ENCODE measurements at regions not wholly inside any gene's neighbourhood (a gene's known extent, or its start where the extent isn't known, plus 50 kb on each side); places are given as distances from the start of the nearest gene placed in this dataset.

DNA sequence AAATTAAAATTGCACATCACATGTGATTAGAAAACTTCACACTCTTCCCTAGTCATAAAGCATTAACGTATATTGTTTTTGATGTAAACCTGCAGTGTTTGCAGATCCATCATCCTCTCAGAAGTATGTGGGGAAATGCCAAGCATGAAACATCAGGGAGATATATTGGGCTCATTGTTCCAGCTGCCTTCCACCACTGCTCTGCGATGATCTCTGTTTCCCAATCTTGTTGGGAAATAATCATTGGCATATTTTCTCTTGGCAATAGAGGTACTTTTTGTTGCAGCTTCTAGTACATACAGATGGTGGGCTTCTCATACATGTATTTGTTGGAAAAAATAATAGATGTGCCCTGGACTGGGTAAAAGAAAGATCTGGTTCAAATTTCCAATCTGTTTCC is 466.3 kb upstream of the HS3ST1 start:
- Histone ChIP-seq H3K4me1 (ENCODE audit: insufficient read depth, low read length, poor library complexity, severe bottlenecking) (no peaks in the 10 kb centered on the region), H3K9me3 (ENCODE audit: low read depth, low read length, poor library complexity, severe bottlenecking) (peaks cover 14% of the 10 kb centered on the region), H3K27ac (ENCODE audit: low read depth, low read length, poor library complexity, severe bottlenecking) (no peak overlapping the region), H3K4me3 (ENCODE audit: low read depth, low read length, poor library complexity, severe bottlenecking) (no peak overlapping the region), H3K36me3 (ENCODE audit: insufficient read depth, low read length, poor library complexity, severe bottlenecking) (no peaks in the 10 kb centered on the region), H3K27me3 (replicated peaks; ENCODE audit: insufficient read depth, low read depth, low read length, poor library complexity) (no peaks in the 10 kb centered on the region)
- BruUV-seq (replicated peaks), result no TSS peak
- intact Hi-C loops (cut with micrococcal nuclease; ENCODE audit: unreplicated experiment), result no loop called here
- POLR2A ChIA-PET (ENCODE audit: low non-redundant PET), result no interaction called here
- CTCF ChIA-PET, result no interaction called here
- TF ChIP-seq, protein P1, sequence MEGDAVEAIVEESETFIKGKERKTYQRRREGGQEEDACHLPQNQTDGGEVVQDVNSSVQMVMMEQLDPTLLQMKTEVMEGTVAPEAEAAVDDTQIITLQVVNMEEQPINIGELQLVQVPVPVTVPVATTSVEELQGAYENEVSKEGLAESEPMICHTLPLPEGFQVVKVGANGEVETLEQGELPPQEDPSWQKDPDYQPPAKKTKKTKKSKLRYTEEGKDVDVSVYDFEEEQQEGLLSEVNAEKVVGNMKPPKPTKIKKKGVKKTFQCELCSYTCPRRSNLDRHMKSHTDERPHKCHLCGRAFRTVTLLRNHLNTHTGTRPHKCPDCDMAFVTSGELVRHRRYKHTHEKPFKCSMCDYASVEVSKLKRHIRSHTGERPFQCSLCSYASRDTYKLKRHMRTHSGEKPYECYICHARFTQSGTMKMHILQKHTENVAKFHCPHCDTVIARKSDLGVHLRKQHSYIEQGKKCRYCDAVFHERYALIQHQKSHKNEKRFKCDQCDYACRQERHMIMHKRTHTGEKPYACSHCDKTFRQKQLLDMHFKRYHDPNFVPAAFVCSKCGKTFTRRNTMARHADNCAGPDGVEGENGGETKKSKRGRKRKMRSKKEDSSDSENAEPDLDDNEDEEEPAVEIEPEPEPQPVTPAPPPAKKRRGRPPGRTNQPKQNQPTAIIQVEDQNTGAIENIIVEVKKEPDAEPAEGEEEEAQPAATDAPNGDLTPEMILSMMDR (conservative IDR thresholded peaks at IDR 0.05; ENCODE audit: low read depth, low read length), result no peak
- TF ChIP-seq EZH2 (IDR thresholded peaks at IDR 0.05; ENCODE audit: borderline replicate concordance, low read depth, low read length, poor library complexity, severe bottlenecking), result no peak
- no peak for DNase-seq (ENCODE audit: low spot score)

GRCh38 chr4:11894221-11894620 is 465.5 kb upstream of the HS3ST1 start:
- intact Hi-C loops (cut with micrococcal nuclease; ENCODE audit: unreplicated experiment), result no loop called here
- CTCF ChIA-PET, result no interaction called here
- H3K4me3 ChIP-seq (ENCODE audit: low read depth, low read length, poor library complexity, severe bottlenecking), result no peak overlapping the region
- no peak overlapping the region for H3K27ac ChIP-seq (ENCODE audit: low read depth, low read length, poor library complexity, severe bottlenecking)
- no TSS peak for BruUV-seq (replicated peaks)
- no peak for DNase-seq (ENCODE audit: low spot score)
- H3K9me3 ChIP-seq (ENCODE audit: low read depth, low read length, poor library complexity, severe bottlenecking), result peaks cover 17% of the 10 kb centered on the region
- H3K27me3 ChIP-seq (replicated peaks; ENCODE audit: insufficient read depth, low read depth, low read length, poor library complexity), result no peaks in the 10 kb centered on the region
- TF ChIP-seq, protein P1 (conservative IDR thresholded peaks at IDR 0.05; ENCODE audit: low read depth, low read length), result no peak
- no peak for TF ChIP-seq EZH2 (IDR thresholded peaks at IDR 0.05; ENCODE audit: borderline replicate concordance, low read depth, low read length, poor library complexity, severe bottlenecking)
- no peaks in the 10 kb centered on the region for H3K4me1 ChIP-seq (ENCODE audit: insufficient read depth, low read length, poor library complexity, severe bottlenecking)
- H3K36me3 ChIP-seq (ENCODE audit: insufficient read depth, low read length, poor library complexity, severe bottlenecking), result no peaks in the 10 kb centered on the region
- POLR2A ChIA-PET (ENCODE audit: low non-redundant PET), result no interaction called here

DNA sequence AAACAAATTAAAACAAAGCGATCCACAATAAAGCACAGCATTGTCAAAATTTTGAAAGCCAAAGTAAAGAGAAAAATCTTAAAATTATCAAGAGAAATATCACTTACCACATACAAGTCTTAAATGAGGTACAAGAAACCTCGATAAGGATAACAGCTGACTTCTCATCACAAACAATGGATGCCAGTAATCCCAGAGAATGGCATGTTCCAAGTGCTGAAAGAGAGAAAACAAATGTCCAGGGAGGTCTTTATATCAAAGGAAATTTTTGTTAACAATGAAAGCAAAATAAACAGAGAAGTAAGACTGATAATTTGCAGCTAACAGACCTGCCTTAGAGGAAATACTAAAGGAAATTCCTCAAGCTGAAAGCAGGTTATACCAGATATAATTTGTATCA is 460.4 kb upstream of the HS3ST1 start:
- H3K36me3 ChIP-seq (ENCODE audit: insufficient read depth, low read length, poor library complexity, severe bottlenecking), result no peaks in the 10 kb centered on the region
- H3K27ac ChIP-seq (ENCODE audit: low read depth, low read length, poor library complexity, severe bottlenecking), result no peak overlapping the region
- ChIA-PET POLR2A (ENCODE audit: low non-redundant PET) (no interaction called here), CTCF (no interaction called here)
- no peaks in the 10 kb centered on the region for H3K4me1 ChIP-seq (ENCODE audit: insufficient read depth, low read length, poor library complexity, severe bottlenecking)
- peaks cover 34% of the 10 kb centered on the region for H3K9me3 ChIP-seq (ENCODE audit: low read depth, low read length, poor library complexity, severe bottlenecking)
- no peaks in the 10 kb centered on the region for H3K27me3 ChIP-seq (replicated peaks; ENCODE audit: insufficient read depth, low read depth, low read length, poor library complexity)
- intact Hi-C loops (cut with micrococcal nuclease; ENCODE audit: unreplicated experiment), result no loop called here
- no peak for TF ChIP-seq EZH2 (IDR thresholded peaks at IDR 0.05; ENCODE audit: borderline replicate concordance, low read depth, low read length, poor library complexity, severe bottlenecking)
- TF ChIP-seq, protein P1 (conservative IDR thresholded peaks at IDR 0.05; ENCODE audit: low read depth, low read length), result no peak
- DNase-seq (ENCODE audit: low spot score), result no peak
- H3K4me3 ChIP-seq (ENCODE audit: low read depth, low read length, poor library complexity, severe bottlenecking), result no peak overlapping the region
- BruUV-seq (replicated peaks), result no TSS peak

Data from A673 (cell line).